OCI-LY7 (cell line): ENCODE measurements at regions not wholly inside any gene's neighbourhood (a gene's known extent, or its start where the extent isn't known, plus 50 kb on each side); places are given as distances from the start of the nearest gene placed in this dataset.

Experiments used
- BruUV-seq: library from RNA; stranded (reverse); fragments of 400-500 nt; replicated peaks from 2 replicates; lab custom pipeline; 2021; lab: Mats Ljungman, UMichigan
- CTCF ChIA-PET: fragments of 300-600 bp; sonication (Branson Sonifier 250); formaldehyde crosslinking; loops from one replicate; lab custom pipeline; 2022; ENCODE audit warnings: antibody characterized with exemption; ENCODE audit not compliant: unreplicated experiment; lab: Charles Lee
- POLR2A ChIA-PET: fragments of 300-600 bp; sonication (Branson Sonifier 250); formaldehyde crosslinking; loops from one replicate; lab custom pipeline; 2022; ENCODE audit warnings: antibody characterized with exemption; lab: Charles Lee
- DNase-seq: peaks from one replicate; pipeline ENCODE4 v3.0.0-alpha.2; 2015; ENCODE audit warnings: low spot score
- H2AFZ ChIP-seq: fragments of 200-600 bp; sonication (generic), shearing (Covaris generic); 2 replicates; pipeline ENCODE4 v1.6.1; 2014; ENCODE audit warnings: mild to moderate bottlenecking, antibody characterized with exemption, low read length, moderate library complexity
- H3K27ac ChIP-seq: fragments of 200-600 bp; sonication (generic); 2 replicates; pipeline ENCODE4 v1.5.1; 2014; ENCODE audit warnings: mixed run types, low read depth, mild to moderate bottlenecking, moderate library complexity, low read length, inconsistent platforms; ENCODE audit not compliant: poor library complexity, severe bottlenecking
- H3K36me3 ChIP-seq: fragments of 200-600 bp; sonication (generic); 2 replicates; pipeline ENCODE4 v1.6.1; 2014; ENCODE audit warnings: mild to moderate bottlenecking, antibody characterized with exemption, low read length, moderate library complexity, mixed read lengths; ENCODE audit not compliant: insufficient read depth
- H3K4me1 ChIP-seq: fragments of 200-600 bp; sonication (generic); 2 replicates; pipeline ENCODE4 v1.5.1; 2014; ENCODE audit warnings: mild to moderate bottlenecking, low read length; ENCODE audit not compliant: insufficient read depth, poor library complexity, severe bottlenecking
- H3K4me2 ChIP-seq: fragments of 200-600 bp; sonication (generic); 2 replicates; pipeline ENCODE4 v1.6.1; 2014; ENCODE audit warnings: mild to moderate bottlenecking, low read length
- H3K4me3 ChIP-seq: fragments of 200-600 bp; sonication (generic); 2 replicates; pipeline ENCODE4 v1.5.1; 2014; ENCODE audit warnings: mild to moderate bottlenecking, low read depth, low read length; ENCODE audit not compliant: poor library complexity, severe bottlenecking
- H3K79me2 ChIP-seq: fragments of 200-600 bp; sonication (generic); 2 replicates; pipeline ENCODE4 v1.6.1; 2016; ENCODE audit warnings: low read depth, mild to moderate bottlenecking, low read length, moderate library complexity, mixed read lengths; ENCODE audit not compliant: insufficient read depth
- H3K9me2 ChIP-seq: fragments of 200-600 bp; sonication (generic); 2 replicates; pipeline ENCODE4 v1.6.1; 2016; ENCODE audit warnings: mild to moderate bottlenecking, low read length, mixed read lengths; ENCODE audit not compliant: insufficient read depth
- H3K9me3 ChIP-seq: fragments of 200-600 bp; sonication (generic); 2 replicates; pipeline ENCODE4 v1.6.1; 2014; ENCODE audit warnings: mild to moderate bottlenecking, mixed run types, low read length, mixed read lengths
- H4K20me1 ChIP-seq: fragments of 200-600 bp; sonication (generic); 2 replicates; pipeline ENCODE4 v1.6.1; 2014; ENCODE audit warnings: mild to moderate bottlenecking, antibody characterized with exemption, low read length, moderate library complexity, mixed read lengths; ENCODE audit not compliant: insufficient read depth
- CTCF ChIP-seq: fragments of 200-600 bp; sonication (generic); conservative IDR thresholded peaks from 2 replicates; pipeline ENCODE4 v1.5.1; 2014; ENCODE audit warnings: mild to moderate bottlenecking, antibody characterized with exemption, low read length, moderate library complexity, mixed read lengths
- EZH2phosphoT487 ChIP-seq: fragments of 200-600 bp; sonication (generic); IDR thresholded peaks from 2 replicates; pipeline ENCODE4 v1.6.1; 2018; ENCODE audit warnings: low read depth, borderline replicate concordance, mild to moderate bottlenecking, mixed run types, antibody characterized with exemption, low read length, moderate library complexity, mixed read lengths
- intact Hi-C: fragments of 100-400 bp; cut with micrococcal nuclease; formaldehyde crosslinking; loops from one replicate; pipeline ENCODE4 v1.10.0; 2022; ENCODE audit not compliant: unreplicated experiment

DNA sequence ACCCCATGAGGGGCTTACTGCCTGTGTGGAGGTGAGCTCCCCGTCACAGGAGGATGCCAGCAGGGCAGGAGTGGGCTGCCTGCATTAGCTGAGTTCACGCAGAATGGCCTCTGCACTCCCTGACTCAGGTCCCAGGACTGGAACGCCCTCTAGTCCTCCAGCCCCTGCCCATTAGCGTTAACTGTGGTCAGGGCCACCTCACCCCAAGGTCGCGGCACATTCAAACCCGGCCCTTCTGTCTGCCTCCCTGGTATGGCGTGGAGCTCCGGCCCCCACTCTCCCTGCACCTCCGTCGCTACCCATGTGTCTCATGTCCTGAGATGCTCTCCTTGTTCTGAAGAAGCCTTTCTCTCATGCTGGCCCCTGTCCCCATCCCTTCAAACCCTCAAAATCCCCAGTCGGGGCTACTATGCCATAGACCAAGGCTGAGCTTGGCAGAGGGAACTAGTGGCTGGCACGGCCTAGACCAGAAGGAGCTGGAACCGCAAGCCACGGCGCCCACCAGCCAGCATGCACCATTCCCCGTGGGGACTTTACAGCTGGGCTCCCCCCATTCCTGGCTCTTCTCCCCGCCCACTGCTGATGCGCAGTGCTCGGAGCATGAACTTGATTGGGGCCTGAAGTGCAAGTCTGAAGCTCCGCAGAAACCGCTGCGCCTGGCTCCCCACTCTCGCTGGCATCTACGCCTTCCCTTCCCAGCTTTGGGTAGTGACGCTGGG is 79.5 kb upstream of the RTL6 start:
- no peaks in the 10 kb centered on the region for H3K4me1 ChIP-seq
- no peaks in the 10 kb centered on the region for H3K9me3 ChIP-seq
- ChIA-PET CTCF (no interaction called here), POLR2A (no interaction called here)
- no peak overlapping the region for H3K4me2 ChIP-seq
- intact Hi-C loops, result no loop called here
- no peak for DNase-seq
- TF ChIP-seq EZH2phosphoT487 (no peak), CTCF (no peak)
- no peak overlapping the region for H3K27ac ChIP-seq
- no peaks in the 10 kb centered on the region for H3K9me2 ChIP-seq
- BruUV-seq, result no TSS peak
- no peaks in the 10 kb centered on the region for H4K20me1 ChIP-seq
- no peaks in the 10 kb centered on the region for H3K36me3 ChIP-seq
- H3K4me3 ChIP-seq, result no peak overlapping the region
- no peaks in the 10 kb centered on the region for H3K79me2 ChIP-seq
- no peak overlapping the region for H2AFZ ChIP-seq

DNA sequence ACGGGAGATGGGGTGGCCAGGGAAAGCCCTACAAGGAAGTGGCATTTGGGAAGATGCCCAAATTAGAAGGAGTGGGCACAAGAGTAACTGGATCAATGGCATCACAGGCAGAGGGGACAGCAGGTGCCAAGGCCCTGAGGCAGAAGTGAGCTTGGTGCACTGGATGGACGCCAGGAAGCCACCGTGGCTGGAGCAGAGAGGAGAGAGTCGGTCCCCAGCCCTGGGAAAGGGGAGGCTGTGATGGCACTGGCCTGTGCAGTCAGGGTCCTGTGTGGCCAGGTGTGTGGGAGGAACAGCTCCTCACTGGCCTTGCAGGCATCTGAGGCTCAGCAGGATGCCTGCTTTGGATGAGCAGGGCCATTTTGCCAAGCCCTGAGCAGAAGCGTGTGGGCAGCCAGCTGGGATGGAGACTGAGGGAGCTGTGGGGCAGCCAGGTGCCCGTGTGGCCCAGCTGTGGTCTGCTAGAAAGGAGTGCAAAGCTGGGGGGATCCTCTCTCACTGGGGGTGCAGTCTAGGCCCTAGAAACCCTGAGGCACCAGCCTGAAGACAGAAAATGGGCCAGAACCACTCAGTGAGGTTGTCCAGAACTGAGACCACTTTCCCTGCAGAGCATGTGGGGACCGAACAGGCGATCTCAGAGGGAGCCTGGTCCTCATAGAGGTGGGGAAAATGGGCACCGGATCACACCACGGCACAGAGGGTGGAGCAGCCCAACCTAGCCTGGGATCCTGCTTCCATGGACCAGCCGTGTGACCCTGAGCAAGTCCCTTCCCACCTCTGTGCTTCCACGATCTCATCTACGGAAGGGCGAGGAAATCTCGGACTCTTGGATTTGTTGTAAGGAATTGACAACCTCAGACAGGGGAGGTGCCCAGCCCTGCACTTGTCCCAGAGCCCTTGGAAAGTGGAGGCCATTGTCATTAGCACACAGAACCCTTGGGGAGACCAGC is 78.6 kb upstream of the RTL6 start:
- POLR2A ChIA-PET, result no interaction called here
- TF ChIP-seq EZH2phosphoT487, result no peak
- H3K27ac ChIP-seq, result no peak overlapping the region
- intact Hi-C loops, result no loop called here
- CTCF ChIA-PET, result no interaction called here
- no peak overlapping the region for H2AFZ ChIP-seq
- H3K9me2 ChIP-seq, result no peaks in the 10 kb centered on the region
- no peak for DNase-seq
- H3K4me2 ChIP-seq, result no peak overlapping the region
- H3K79me2 ChIP-seq, result no peaks in the 10 kb centered on the region
- no peaks in the 10 kb centered on the region for H3K36me3 ChIP-seq
- no peak overlapping the region for H3K4me3 ChIP-seq
- no TSS peak for BruUV-seq
- no peaks in the 10 kb centered on the region for H4K20me1 ChIP-seq
- no peaks in the 10 kb centered on the region for H3K4me1 ChIP-seq
- H3K9me3 ChIP-seq, result no peaks in the 10 kb centered on the region

- Histone ChIP-seq H3K4me3 (no peak overlapping the region), H3K4me1 (no peaks in the 10 kb centered on the region), H4K20me1 (no peaks in the 10 kb centered on the region), H3K9me3 (no peaks in the 10 kb centered on the region), H2AFZ (no peak overlapping the region), H3K79me2 (no peaks in the 10 kb centered on the region), H3K9me2 (no peaks in the 10 kb centered on the region), H3K4me2 (no peak overlapping the region), H3K27ac (no peak overlapping the region), H3K36me3 (no peaks in the 10 kb centered on the region)
- POLR2A ChIA-PET, result no interaction called here
- BruUV-seq, result no TSS peak
- TF ChIP-seq EZH2phosphoT487, result no peak
- TF ChIP-seq CTCF, result no peak
- intact Hi-C loops, result no loop called here
- CTCF ChIA-PET, result no interaction called here
- no peak for DNase-seq
Observed at GRCh38 chr22:44575381-44576268, 77.6 kb upstream of the RTL6 start.
